Esophagus muscularis mucosa (tissue), 4 donors: ENCODE measurements at regions not wholly inside any gene's neighbourhood (a gene's known extent, or its start where the extent isn't known, plus 50 kb on each side); places are given as distances from the start of the nearest gene placed in this dataset.

Source experiments
- DNase-seq: peaks from one replicate; pipeline ENCODE4 v3.0.0-alpha.2; 2017; ENCODE audit errors: extremely low spot score
- H3K27ac ChIP-seq, 4 donors: fragments of 200-600 bp; sonication (generic); replicated peaks in 1 of 4; 1 replicate in 3 of 4; 2 replicates in 1 of 4; pipeline ENCODE4 v1.5.1; 2016 to 2019; ENCODE audit warnings: mild to moderate bottlenecking in 1 of 4
- H3K27me3 ChIP-seq, 4 donors: fragments of 200-600 bp; sonication (generic); one replicate each; pipeline versions ENCODE4 v1.5.1 to v1.6.0; 2016 to 2019
- H3K36me3 ChIP-seq, 4 donors: fragments of 200-600 bp; sonication (generic); one replicate each; pipeline ENCODE4 v1.5.1; 2016 to 2019
- H3K4me1 ChIP-seq, 4 donors: fragments of 200-600 bp; sonication (generic); one replicate each; pipeline ENCODE4 v1.5.1; 2016 to 2019
- H3K4me3 ChIP-seq, 4 donors: fragments of 200-600 bp; sonication (generic); 1 replicate in 2 of 4; 2 replicates in 2 of 4; pipeline ENCODE4 v1.5.1; 2016 to 2019; ENCODE audit warnings: mild to moderate bottlenecking in 4 of 4, moderate library complexity in 1 of 4
- H3K9me3 ChIP-seq, 4 donors: fragments of 200-600 bp; sonication (generic); 1 replicate in 3 of 4; 2 replicates in 1 of 4; pipeline ENCODE4 v1.5.1; 2016 to 2019
- CTCF ChIP-seq, 3 experiments: fragments of 200-600 bp in 2 of 3; fragments of 450-650 bp in 1 of 3; sonication (generic) in 2 of 3; IDR thresholded peaks; one replicate each; pipeline ENCODE4 v1.5.1; 2017 to 2019; ENCODE audit warnings: antibody characterized with exemption in 3 of 3, mild to moderate bottlenecking in 2 of 3, moderate library complexity in 1 of 3
- EP300 ChIP-seq: sonication (generic); formaldehyde crosslinking; IDR thresholded peaks from one replicate; pipeline ENCODE4 v1.6.1; 2017; ENCODE audit warnings: antibody characterized with exemption
- POLR2A ChIP-seq: fragments of 450-650 bp; IDR thresholded peaks from one replicate; pipeline ENCODE4 v1.6.1; 2017; ENCODE audit warnings: antibody characterized with exemption, moderate library complexity, mild to moderate bottlenecking, low read depth
- POLR2AphosphoS5 ChIP-seq, 2 donors: sonication (generic); formaldehyde crosslinking; IDR thresholded peaks; one replicate each; pipeline ENCODE4 v1.6.1; 2017; ENCODE audit warnings: antibody characterized with exemption in 2 of 2
- WGBS: methylation state at CpG from one replicate; pipeline ENCODE4 v1.1.5; 2018; 5-methylcytosine and 5-hydroxymethylcytosine counted together
- intact Hi-C: fragments of 100-400 bp; cut with DNase I; formaldehyde crosslinking; loops from one replicate; pipeline ENCODE4 v1.15.1; 2023

GRCh38 chr10:88115968-88116367 is 252.5 kb downstream of the PTEN start:
- no peak for DNase-seq
- 86% methylated on average over 1 of the region's 1 CpG for WGBS
- Histone ChIP-seq H3K27me3 (no peaks in the 10 kb centered on the region), H3K36me3 (no peaks in the 10 kb centered on the region), H3K4me1 (no peaks in the 10 kb centered on the region), H3K27ac (no peak overlapping the region), H3K9me3 (no peaks in the 10 kb centered on the region), H3K4me3 (no peak overlapping the region)
- intact Hi-C loops, result loop anchor here (5.0 kb wide), 1 partner anchor 264 kb away; no protein-coding TSS in a partner anchor
- TF ChIP-seq POLR2A, result no peak
- TF ChIP-seq EP300, result no peak
- TF ChIP-seq POLR2AphosphoS5 (IDR thresholded peaks at IDR 0.05), result no peak
- no peak for TF ChIP-seq CTCF (IDR thresholded peaks at IDR 0.05)

DNA sequence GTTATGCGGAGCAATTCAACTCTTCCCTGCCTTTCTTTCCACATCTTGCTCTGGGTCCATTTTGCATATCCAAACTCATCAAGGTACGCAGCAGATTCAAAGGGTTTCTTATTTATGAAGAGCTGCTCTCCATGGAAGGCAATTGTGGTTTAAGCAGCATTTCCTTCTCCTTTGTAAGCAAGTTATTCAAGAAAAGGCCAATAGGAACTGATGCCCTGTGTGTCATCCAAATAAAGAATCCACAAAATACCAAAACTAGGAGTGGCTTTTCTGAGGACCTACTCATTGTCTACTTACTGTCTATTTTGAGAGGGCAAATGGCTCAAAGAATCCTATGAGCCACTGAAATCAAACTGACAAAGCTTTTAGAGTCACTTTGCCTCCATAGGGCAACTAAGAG is 253.1 kb downstream of the PTEN start:
- H3K36me3 ChIP-seq, result no peaks in the 10 kb centered on the region
- no peak for DNase-seq
- H3K27me3 ChIP-seq, result peaks cover 0 to 3% (median 0%) of the 10 kb centered on the region in 4 donors
- no peak overlapping the region for H3K4me3 ChIP-seq
- intact Hi-C loops, result loop anchor here (5.0 kb wide), 1 partner anchor 264 kb away; no protein-coding TSS in a partner anchor
- H3K9me3 ChIP-seq, result no peaks in the 10 kb centered on the region
- no peak for TF ChIP-seq EP300
- TF ChIP-seq POLR2A, result no peak
- no peak for TF ChIP-seq CTCF (IDR thresholded peaks at IDR 0.05)
- no peak for TF ChIP-seq POLR2AphosphoS5 (IDR thresholded peaks at IDR 0.05)
- no peak overlapping the region for H3K27ac ChIP-seq
- no peaks in the 10 kb centered on the region for H3K4me1 ChIP-seq
- 93% methylated on average over 2 of the region's 2 CpGs for WGBS

GRCh38 chr10:88116971-88117626 is 253.7 kb downstream of the PTEN start:
- 92% methylated on average over 7 of the region's 7 CpGs for WGBS
- no peaks in the 10 kb centered on the region for H3K36me3 ChIP-seq
- no peak overlapping the region for H3K27ac ChIP-seq
- no peak overlapping the region for H3K4me3 ChIP-seq
- H3K27me3 ChIP-seq, result peaks cover 0 to 4% (median 0%) of the 10 kb centered on the region in 4 donors
- TF ChIP-seq EP300 (no peak), POLR2A (no peak), CTCF (IDR thresholded peaks at IDR 0.05) (no peak), POLR2AphosphoS5 (IDR thresholded peaks at IDR 0.05) (no peak)
- no peak for DNase-seq
- intact Hi-C loops, result loop anchor here (5.0 kb wide), 1 partner anchor 265 kb away; no protein-coding TSS in a partner anchor
- no peaks in the 10 kb centered on the region for H3K9me3 ChIP-seq
- H3K4me1 ChIP-seq, result no peaks in the 10 kb centered on the region

- Histone ChIP-seq H3K27me3 (peaks cover 0 to 4% (median 0%) of the 10 kb centered on the region in 4 donors), H3K4me3 (no peak overlapping the region), H3K9me3 (no peaks in the 10 kb centered on the region), H3K4me1 (no peaks in the 10 kb centered on the region), H3K27ac (no peak overlapping the region), H3K36me3 (no peaks in the 10 kb centered on the region)
- DNase-seq, result no peak
- TF ChIP-seq POLR2A (no peak), CTCF (IDR thresholded peaks at IDR 0.05) (no peak), POLR2AphosphoS5 (IDR thresholded peaks at IDR 0.05) (no peak), EP300 (no peak)
- intact Hi-C loops, result loop anchor here (5.0 kb wide), 1 partner anchor 266 kb away; no protein-coding TSS in a partner anchor
- WGBS, result 90% methylated on average over 4 of the region's 4 CpGs
Measured at GRCh38 chr10:88117869-88118632, 254.6 kb downstream of the PTEN start.
